ENCODE measurements at regions not wholly inside any gene's neighbourhood (a gene's known extent, or its start where the extent isn't known, plus 50 kb on each side); places are given as distances from the start of the nearest gene placed in this dataset.

GRCh38 chr10:9189448-9189847, 1135.0 kb downstream of the GATA3 start:
- TF ChIP-seq, protein P1, sequence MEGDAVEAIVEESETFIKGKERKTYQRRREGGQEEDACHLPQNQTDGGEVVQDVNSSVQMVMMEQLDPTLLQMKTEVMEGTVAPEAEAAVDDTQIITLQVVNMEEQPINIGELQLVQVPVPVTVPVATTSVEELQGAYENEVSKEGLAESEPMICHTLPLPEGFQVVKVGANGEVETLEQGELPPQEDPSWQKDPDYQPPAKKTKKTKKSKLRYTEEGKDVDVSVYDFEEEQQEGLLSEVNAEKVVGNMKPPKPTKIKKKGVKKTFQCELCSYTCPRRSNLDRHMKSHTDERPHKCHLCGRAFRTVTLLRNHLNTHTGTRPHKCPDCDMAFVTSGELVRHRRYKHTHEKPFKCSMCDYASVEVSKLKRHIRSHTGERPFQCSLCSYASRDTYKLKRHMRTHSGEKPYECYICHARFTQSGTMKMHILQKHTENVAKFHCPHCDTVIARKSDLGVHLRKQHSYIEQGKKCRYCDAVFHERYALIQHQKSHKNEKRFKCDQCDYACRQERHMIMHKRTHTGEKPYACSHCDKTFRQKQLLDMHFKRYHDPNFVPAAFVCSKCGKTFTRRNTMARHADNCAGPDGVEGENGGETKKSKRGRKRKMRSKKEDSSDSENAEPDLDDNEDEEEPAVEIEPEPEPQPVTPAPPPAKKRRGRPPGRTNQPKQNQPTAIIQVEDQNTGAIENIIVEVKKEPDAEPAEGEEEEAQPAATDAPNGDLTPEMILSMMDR (IDR thresholded peaks at IDR 0.05) = no peak
- TF ChIP-seq POLR2A (IDR thresholded peaks at IDR 0.05) (no peak), EP300 (IDR thresholded peaks at IDR 0.05) (no peak)
